ENCODE measurements at regions not wholly inside any gene's neighbourhood (a gene's known extent, or its start where the extent isn't known, plus 50 kb on each side); places are given as distances from the start of the nearest gene placed in this dataset.

- Histone ChIP-seq H4K5ac (ENCODE audit: low read depth, low read length) (no peak overlapping the region), H3K27me3 (ENCODE audit: control insufficient read depth, insufficient read depth, low read length) (no peaks in the 10 kb centered on the region), H2BK120ac (ENCODE audit: low read depth, low read length) (no peak overlapping the region), H3K4me1 (ENCODE audit: control insufficient read depth, insufficient read depth, low read length) (0 out of 2 replicates have a peak, but pooled peaks cover 2% of the 10 kb centered on the region), H2BK15ac (ENCODE audit: low read depth, low read length) (no peak overlapping the region; the same call in 2 of the 3 replicates), H4K20me1 (ENCODE audit: insufficient read depth, low read length) (no peaks in the 10 kb centered on the region), H2AK9ac (replicated peaks; ENCODE audit: low read depth, low read length, poor library complexity) (no peak overlapping the region), H2BK20ac (ENCODE audit: low read depth, low read length) (no peak overlapping the region), H3K18ac (ENCODE audit: low read depth, low read length) (no peak overlapping the region), H3K79me1 (ENCODE audit: low read depth in 1 of 2, low read length in 2 of 2) (no peaks in the 10 kb centered on the region), H3K27ac (ENCODE audit: insufficient read depth, low read length) (no peak overlapping the region), H2AK5ac (ENCODE audit: low read depth, low read length) (no peak overlapping the region), H3K4ac (ENCODE audit: low read depth, low read length) (no peak overlapping the region), H3K4me3 (ENCODE audit: insufficient read depth, low read depth, low read length) (no peak overlapping the region), H3K9me3 (ENCODE audit: control insufficient read depth, insufficient read depth, low read length) (no peaks in the 10 kb centered on the region; the same call in 1 of the 2 replicates), H2BK5ac (ENCODE audit: low read depth, low read length, poor library complexity, severe bottlenecking) (no peak overlapping the region), H2AFZ (replicated peaks; ENCODE audit: low read length, poor library complexity) (no peak overlapping the region), H4K8ac (ENCODE audit: low read depth in 2 of 2, low read length in 2 of 2) (no peak overlapping the region), H3K56ac (ENCODE audit: extremely low read depth, insufficient read depth, low read length) (no peak overlapping the region), H3K9me1 (ENCODE audit: insufficient read depth, low read length) (no peaks in the 10 kb centered on the region), H4K91ac (ENCODE audit: insufficient read depth, low read depth, low read length) (no peak overlapping the region), H3K4me2 (ENCODE audit: low read depth, low read length) (no peak overlapping the region), H3K14ac (replicated peaks; ENCODE audit: low read depth, low read length) (no peak overlapping the region), H3K23ac (ENCODE audit: low read depth, low read length) (no peak overlapping the region), H3K9ac (ENCODE audit: low read depth, low read length) (no peak overlapping the region), H3K36me3 (ENCODE audit: control insufficient read depth, insufficient read depth, low read length) (no peaks in the 10 kb centered on the region)
- DNase-seq (peak; percentile 64), ATAC-seq (ENCODE audit: low read depth) (peak; percentile 77)
- in situ Hi-C loops (cut with MboI; ENCODE audit: low sequenced_read_pairs): loop anchor here (10.0 kb wide), 1 partner anchor 1755 kb away; the partner anchor contains the start of gene EFNB2
- intact Hi-C loops (cut with micrococcal nuclease): no loop called here
- dilution Hi-C loops (cut with HindIII; ENCODE audit: low sequenced_read_pairs, unreplicated experiment): no loop called here
- TF ChIP-seq, protein P1, sequence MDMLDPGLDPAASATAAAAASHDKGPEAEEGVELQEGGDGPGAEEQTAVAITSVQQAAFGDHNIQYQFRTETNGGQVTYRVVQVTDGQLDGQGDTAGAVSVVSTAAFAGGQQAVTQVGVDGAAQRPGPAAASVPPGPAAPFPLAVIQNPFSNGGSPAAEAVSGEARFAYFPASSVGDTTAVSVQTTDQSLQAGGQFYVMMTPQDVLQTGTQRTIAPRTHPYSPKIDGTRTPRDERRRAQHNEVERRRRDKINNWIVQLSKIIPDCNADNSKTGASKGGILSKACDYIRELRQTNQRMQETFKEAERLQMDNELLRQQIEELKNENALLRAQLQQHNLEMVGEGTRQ (IDR thresholded peaks at IDR 0.05; ENCODE audit: low read depth, low read length): no peak
- TF ChIP-seq RFX5 (IDR thresholded peaks at IDR 0.05; ENCODE audit: low read depth, low read length): no peak
- TF ChIP-seq NFE2L2 (IDR thresholded peaks at IDR 0.05; ENCODE audit: low read depth, low read length): no peak
- no peak for TF ChIP-seq MAFK (IDR thresholded peaks at IDR 0.05; ENCODE audit: low read depth, low read length)
- no peak for TF ChIP-seq ELK1 (IDR thresholded peaks at IDR 0.05; ENCODE audit: borderline replicate concordance, low read depth, low read length)
- no peak for TF ChIP-seq POLR2A (IDR thresholded peaks at IDR 0.05; ENCODE audit: low read depth, low read length)
- TF ChIP-seq MAZ (IDR thresholded peaks at IDR 0.05; ENCODE audit: borderline replicate concordance, low read depth, low read length): no peak
- TF ChIP-seq CEBPB (IDR thresholded peaks at IDR 0.05; ENCODE audit: low read depth, low read length): no peak
- no peak for TF ChIP-seq RAD21 (IDR thresholded peaks at IDR 0.05; ENCODE audit: low read length)
- TF ChIP-seq FOS (IDR thresholded peaks at IDR 0.05; ENCODE audit: low read depth, low read length): no peak
- POLR2A ChIA-PET (ENCODE audit: unreplicated experiment): no interaction called here
- WGBS, 2 experiments (ENCODE audit: extremely low coverage in 2 of 2, insufficient read length in 1 of 2): no CpG with 5 or more reads among the region's 4 CpGs
- CTCF ChIA-PET: interaction anchor here (0.5 to 0.6 kb wide), 2 partner anchors 81 to 480 kb away, joined by 3 to 4 read pairs; no protein-coding TSS in a partner anchor
- no TSS peak for BruUV-seq (replicated peaks)
These were observed 1713.2 kb upstream of the SLC10A2 start for GRCh38 chr13:104779311-104779993.

Measured in IMR-90 (cell line).